NCI-H1105 (cell line): ENCODE measurements at regions not wholly inside any gene's neighbourhood (a gene's known extent, or its start where the extent isn't known, plus 50 kb on each side); places are given as distances from the start of the nearest gene placed in this dataset.
A peak's percentile ranks its signal among the peaks of the same experiment; 100 is the strongest.

Experiments
- DNase-seq: peaks from one replicate; lab custom pipeline; 2025; lab: John Stamatoyannopoulos, UW

DNA sequence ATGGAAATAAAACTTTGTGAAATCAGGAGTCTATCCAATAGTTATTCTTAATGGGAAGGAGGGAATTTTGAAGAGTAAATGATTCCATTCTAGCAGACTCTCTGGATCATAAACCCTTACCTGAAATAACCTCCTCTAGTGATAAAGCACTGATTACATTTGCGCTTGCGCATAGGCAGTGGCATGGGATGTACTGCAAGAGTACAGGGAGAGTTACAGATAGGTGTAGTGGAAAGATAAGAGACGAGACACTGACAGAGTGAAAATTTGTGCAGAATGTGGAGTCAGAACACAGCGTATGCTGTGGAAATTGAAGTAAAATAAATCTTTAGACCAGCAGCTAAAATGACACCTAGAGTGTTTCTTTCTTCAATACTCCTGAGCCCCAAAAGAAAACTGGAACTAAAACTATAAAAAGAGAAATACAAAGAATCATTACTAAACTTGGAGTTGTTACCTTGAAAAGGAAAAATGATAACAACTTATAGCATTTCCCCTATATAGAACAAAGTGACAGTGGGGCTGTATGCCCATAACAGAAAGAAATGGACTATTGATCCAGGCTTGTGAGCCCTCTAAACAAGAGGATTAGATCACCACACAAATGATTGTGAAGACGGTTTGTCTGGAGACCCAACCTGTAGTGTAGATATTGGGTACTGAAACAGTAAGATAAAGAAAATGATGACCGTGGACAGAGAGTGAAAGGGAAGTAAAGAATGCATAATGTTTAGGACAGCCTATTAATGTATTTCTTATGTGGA, 1471.2 kb upstream of the NUDT12 start:
- no peak for DNase-seq

DNA sequence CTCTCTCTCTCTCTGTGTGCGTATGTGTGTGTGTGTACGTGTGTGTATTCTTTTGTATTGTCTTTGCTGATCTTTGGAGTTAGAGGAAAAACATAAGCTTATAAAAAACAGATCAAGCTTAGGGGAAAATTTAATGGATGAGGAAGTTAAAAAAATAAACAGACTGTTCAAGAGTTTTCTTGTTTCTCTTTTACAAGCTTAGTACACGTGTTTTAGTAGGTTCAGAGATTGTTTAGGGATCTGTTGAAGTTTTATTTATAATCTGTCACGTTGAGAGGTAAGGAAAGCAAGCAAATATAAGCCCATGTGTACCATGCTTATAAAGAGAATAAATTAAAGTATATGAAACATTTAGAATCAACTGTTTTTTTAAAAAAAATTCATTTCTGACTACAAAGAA, 1470.3 kb upstream of the NUDT12 start:
- no peak for DNase-seq

DNA sequence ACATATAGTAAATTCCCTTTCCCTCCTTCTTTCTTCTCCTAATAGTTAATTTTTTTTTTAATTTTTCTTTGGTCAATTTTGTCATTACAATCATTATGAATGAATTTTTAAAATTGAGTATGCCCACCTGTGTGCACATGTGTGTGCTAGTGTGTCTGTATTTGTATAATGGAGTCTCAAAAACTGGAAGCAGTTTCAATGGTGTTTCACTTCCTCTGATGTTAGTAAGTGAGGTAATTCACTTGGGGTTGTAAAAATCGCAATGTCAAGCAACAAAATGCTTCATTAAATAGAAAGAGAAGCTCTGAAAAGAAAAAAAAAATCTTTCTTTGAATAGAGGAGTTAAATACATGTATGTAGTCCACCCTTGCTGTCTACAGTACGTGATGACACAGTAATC, 1467.6 kb upstream of the NUDT12 start:
- DNase-seq, result no peak

DNA sequence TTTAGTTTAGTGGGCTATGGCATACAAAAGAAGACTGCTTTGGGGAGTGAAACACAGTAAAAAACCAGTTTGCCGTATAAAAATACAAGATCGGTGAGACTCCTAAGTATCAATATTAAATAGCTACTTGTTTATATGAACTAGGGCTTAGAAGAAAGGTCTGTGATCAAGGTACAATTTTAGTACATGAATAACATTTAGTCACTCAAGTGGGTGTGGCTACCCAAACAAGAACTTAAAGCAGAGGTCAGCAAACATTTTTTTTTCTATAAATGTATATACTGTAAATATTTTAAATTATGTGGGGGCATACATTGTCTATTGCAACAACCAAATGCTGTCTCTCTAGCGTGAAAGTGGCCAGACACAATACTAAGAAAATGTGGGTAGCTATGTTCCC, 1452.5 kb upstream of the NUDT12 start:
- DNase-seq, result no peak

DNA sequence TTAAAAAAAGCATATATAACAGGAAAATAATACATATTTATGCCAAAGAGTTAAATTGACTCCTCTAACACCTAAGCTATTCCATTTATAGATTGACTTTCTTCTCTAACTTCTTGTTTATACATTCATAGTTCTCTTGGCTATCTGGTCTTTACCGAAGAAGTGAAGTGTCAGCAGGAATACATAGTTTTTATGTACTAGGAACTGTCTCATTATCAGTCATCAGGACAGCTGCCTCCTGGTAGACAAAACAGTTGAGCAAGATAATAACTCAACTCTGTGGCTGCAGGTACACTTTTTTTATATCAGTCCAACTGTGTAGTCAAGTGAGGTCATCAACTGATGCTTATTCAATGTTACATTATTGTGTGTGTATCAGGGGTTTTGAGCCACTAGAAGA, 1436.0 kb upstream of the NUDT12 start:
- no peak for DNase-seq

DNA sequence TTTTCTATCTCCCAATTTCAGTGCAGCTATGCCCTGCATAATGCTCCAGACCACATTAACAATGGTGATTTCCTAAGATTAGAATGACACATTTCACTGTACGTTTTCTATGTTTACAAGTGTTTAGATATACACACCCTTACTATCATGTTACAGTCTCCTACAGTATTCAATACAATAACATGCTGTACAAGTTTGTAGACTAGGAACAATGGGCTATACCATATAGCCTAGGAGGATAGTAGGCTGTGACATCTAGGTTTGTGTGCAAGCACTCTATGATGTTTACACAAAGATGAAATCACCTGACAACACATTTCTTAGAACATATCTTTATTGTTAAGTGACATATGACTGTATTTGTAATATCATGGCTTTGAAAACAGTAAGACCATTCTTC, 1435.6 kb upstream of the NUDT12 start:
- no peak for DNase-seq

DNA sequence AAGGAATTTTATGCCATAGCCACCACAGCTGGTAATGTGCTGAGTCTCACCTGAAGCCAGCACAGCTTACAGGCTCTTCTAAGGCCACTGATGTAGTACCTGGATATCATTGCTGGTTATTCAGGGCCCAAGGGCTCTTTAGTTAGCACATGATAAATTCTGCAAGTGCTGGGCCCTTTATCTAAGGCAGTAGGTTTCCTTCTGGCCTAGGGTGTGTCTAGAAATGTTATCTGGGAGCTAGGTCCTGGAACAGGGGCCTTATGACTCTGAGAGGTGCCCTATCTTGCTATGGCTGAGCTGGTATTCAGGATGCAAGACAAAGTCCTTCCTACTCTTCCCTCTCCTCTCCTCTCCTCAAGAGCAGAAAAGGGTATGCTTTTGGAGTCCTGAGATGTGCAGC, 1424.5 kb upstream of the NUDT12 start:
- no peak for DNase-seq

DNA sequence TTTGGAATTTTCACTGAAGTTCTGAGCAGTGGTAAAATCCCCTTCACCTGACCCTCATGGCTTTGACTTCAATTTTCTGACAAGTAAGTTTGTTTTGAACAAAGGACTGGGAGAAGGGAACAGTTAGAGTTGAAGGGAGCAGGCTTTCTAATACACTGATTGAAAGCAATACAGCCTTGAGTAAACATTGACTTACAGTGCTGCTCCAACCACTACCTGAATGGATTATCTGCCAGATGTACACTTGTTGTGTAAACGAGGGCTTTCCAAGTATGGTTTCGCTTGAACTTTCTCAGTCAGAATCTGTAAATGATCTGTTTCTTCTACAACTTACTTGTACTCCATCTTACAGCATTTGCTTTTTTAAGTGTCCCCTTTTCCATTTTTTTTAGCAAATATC, 1414.9 kb upstream of the NUDT12 start:
- peak; percentile 1 for DNase-seq

DNA sequence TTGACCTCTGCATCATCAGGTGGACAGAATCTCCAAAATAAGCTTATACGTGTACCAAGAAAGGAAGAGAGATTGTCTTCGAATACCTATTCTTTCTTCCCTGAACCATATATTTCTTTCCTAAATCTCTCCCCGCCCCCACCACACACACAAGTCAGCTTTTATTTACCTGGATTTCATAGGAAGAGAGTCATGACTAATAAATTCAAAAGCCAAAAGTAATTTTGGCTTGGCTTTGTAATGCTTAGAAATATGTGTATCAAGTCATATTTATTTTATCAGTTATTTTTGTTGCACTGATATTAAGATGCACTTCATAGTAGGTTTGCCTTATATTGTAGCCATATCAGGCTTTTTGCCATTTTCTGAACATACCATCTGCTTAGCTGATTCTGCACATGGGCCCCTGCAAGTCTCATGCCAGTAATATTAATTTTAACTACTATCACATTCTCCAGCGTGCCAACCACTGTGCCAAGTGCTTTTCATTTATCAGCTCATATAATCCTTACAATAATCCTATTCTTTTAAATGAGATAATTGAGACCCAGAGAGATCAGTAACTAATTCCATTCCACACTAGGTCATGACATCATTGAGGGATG, 1405.3 kb upstream of the NUDT12 start:
- no peak for DNase-seq

DNA sequence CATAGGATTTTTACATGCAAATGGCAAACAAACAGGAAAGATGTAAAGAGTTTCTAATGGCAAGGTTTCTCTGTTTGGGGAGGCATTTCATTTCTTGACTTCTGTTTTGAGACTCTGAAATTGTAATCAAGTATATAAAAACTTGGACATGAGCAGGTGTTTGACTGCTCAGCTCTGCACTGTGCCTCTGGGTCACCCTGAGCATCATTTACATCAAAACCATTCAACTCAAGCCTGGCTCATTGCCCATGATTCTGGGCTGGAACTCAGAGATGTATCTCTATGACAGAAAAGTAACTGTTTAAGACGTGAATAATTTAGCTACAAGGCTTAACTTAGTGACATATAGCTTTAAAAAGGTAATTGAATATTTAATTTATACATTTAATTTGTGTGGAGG, 1402.4 kb upstream of the NUDT12 start:
- peak; percentile 38 for DNase-seq

DNA sequence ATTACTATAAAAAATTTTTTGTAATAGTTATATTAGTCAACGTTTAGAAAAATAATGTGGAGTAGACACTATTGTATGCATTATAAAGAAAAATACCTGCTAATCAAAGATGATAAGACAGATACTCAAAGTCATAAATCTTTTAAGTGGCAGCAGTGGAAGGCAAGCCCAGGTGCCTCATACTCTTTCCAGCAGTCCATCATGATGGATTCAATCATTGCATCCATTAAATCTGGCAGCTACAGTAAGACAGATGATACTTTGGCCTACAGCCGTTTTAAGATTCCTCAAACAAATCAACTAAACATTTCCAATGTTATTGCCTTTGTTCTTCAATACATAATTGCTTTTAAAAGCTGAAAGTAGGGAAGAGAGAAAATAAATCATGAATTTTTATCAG, 1392.9 kb upstream of the NUDT12 start:
- DNase-seq, result no peak

DNA sequence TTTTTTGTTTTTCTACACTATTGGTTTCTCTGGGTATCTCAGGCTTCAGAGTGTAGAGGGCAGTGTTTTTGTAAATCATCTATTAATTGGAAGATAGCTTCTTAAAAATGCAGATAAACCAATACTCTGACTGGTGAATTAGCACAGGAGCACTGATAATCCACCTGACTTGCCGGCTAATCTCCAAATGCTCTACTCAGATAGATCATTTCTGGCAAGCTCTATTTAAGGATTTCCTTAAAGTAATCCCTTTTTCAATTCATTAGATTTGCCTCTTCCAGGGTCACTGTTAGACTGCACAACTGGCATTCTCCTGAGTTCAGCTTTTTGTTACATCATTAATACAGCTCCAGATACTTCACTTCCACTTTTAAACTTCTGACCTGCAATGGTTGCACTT, 1390.3 kb upstream of the NUDT12 start:
- DNase-seq, result no peak

DNA sequence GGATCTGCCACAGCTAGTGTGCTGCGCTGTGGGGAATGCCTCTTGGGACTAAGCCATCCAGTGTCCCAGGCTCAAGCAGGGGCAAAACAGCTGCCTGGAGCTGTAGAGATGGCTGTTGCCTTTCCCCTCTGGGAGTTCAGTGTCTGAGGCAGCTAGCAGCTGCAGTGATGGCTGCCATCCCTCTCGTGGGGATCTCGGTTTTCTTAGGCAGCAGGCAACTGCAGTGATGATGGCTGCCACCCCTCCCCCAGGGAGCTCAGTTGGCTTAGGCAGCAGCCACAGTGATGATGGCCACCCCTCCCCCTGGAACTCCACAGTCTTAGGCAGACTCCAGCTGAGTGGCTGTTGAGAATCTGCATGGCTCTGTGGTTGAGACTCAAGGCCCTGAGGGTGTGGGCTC, 1389.2 kb upstream of the NUDT12 start:
- DNase-seq, result no peak

DNA sequence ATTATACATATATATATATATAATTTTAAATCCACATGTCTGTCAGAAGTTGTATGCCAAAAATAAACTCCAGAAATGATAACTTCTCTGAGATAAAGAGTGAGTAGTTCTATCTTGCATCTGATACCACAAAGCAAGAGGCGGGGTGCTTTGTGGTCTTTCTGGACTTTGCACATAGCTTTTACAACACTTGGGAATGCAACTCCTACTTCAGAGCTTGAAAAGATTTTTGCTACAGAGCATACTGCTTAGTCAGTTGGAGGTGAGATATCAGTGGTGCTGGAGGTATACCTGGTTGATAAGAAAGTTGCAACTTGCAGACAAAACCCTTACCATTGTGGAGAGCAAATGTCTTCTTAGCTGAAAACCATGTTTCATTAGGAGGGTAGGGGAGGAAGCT, 1384.5 kb upstream of the NUDT12 start:
- no peak for DNase-seq

DNA sequence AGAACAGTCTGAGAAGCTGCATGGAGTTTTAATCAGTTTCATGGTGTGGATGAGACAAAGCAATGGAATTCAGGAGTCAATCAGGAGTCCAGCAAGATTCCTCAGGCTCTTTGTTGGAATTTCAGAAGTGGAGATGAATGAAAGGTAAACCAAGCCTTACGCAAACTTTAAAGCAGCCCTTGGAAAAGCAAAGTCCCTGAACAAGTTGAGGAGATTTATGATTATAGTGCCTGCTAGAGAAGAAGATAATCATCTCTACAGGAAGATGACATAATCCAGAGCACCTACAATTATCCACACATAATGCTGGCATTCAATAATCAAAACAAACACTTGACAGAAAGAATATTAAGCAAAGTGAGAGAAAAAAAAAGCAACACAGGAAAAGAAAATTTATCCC, 1380.1 kb upstream of the NUDT12 start:
- no peak for DNase-seq

DNA sequence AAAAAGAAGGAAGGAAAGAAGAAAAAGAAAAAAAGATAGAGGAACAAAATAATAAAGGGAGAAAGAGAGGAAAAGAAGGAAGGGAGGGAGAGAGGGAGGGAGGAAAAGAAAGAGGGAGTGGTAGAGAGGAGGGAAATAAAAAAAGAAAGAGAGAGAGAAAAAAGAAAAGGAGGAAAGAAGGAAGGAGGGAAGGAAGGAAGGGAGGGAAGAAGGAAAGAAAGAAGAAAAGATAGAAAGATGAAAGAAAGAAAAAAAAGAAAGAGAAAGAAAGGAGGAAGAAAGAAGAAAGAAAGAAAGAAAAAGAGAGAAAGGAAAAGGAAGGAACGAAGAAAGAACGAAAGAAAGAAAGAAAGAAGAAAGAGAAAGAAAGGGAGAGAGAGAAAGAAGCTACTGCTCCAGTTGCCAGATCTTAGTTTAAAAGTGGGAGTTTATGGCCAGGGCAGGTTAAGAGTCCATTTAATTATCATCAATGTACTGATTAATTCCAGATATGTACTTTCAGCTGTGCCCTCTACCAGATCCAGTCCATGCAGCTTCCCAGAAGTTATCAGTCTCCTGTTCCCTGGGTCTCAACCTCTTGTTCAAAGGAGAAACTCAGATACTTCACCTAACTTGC, 1378.5 kb upstream of the NUDT12 start:
- DNase-seq, result no peak

DNA sequence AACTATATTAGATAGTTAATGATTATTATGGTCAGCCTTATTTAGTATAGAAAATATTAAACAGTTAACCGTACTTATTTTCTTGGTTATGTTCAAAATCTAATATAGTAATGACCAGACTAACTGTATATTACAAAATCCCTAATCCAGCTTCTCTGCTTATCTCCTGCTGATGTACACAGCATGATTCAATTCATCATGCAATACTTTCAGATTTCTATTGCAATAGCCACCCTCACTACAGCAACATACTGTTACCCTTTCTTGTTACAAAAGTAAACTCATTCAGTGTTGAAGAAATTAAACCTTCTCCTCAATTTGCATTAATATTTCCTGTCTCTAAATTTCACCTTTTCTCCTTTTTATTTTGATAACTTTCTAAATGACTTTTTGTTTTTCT, 1375.0 kb upstream of the NUDT12 start:
- DNase-seq, result no peak

DNA sequence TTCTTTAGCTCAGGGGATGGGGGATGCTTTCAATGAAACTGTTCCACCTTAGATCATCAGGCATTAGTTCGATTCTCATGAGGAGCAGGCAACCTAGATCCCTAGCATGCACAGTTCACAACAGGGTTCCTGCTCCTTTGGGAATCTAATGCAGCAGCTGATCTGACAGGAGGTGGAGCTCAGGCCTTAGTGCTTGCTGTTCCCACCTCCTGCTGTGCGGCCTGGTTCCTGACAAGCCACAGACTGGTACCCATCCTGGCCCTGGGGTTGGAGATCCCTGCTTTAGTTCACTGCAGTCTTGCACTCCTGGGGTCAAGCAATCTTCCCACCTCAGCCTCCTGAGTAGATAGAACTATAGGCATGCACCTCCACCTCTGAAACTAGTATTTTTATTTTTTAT, 1369.8 kb upstream of the NUDT12 start:
- DNase-seq, result no peak

DNA sequence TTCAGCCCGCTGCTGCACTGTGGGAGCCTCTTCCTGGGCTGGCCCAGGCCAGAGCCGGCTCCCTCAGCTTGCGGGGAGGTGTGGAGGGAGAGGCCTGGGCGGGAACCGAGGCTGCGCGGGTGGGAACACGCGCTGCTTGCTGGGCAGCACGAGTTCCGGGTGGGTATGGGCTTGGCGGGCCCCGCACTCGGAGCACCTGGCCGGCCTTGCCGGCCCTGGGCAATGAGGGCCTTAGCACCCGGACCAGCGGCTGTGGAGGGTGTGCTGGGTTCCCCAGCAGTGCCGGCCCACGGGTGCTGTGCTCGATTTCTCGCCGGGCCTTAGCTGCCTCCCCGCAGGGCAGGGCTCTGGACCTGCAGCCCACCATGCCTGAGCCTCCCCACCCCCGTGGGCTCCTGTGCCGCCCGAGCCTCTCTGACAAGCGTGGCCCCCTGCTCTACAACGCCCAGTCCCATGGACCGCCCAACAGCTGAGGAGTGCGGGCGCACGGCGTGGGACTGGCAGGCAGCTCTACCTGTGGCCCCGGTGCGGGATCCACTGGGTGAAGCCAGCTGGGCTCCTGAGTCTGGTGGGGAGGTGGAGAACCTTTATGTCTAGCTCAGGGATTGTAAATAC, 1366.4 kb upstream of the NUDT12 start:
- no peak for DNase-seq

DNA sequence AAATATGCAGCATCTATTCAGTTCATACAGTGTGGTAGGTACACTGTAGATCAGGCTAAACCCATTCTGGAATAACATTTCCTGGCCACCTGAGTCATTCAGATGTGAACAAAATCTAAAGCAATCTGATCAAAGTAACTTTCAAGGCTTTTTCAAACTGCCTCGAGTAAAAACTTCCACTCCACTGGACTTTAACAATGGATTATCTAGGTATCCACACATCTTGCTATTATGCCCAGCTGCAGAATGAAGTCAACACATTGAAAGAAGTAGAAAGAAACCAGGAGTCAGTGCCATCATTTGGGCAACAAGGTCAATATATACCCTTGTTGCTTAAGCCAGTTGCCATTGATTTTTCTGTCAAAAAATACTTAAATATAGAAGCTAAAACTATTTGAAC, 1352.6 kb upstream of the NUDT12 start:
- DNase-seq, result no peak

DNA sequence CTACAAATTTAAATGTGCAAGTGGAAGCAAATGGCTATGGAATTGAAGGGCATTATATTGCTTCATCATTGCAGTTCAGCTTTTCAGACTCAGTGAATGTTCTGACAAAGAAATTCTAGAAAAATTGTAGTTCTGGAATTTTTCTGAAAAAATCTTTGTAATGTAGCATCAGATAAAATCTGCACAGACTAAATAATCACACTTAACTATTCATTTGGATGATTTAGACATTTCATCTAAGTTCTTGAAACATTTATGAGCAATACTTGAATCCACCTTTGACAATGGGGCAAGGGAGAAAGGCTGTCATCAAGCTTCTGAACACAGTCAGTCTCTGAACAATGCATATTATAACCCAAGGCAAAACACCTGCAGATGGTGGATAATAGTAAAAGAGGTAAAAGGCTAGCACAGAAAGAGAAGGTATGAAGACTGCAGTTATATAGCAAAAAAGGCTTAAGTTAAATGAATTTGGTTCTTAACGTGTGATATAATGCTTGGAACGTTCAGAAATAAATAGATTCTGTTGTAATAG, 1352.0 kb upstream of the NUDT12 start:
- DNase-seq, result no peak

DNA sequence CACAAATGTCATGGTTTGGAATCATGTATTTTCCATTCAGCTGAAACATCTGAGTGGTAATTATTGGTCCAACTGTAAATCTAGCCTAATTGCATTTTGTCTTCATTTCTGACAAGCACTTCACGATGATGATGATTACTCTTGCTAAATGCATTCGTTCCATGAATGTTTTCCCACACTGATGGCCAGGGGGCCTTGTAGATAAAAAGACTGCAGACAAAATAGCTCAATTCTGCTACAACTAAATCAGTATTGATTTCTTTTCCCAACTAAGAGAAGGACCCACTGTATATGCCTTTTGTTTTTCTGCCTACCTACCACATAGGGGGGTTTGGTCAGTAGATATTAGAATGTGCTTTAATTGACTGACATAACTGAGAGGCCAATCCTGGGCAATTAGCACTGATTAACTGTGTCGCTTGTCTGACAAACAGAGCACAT, 1351.3 kb upstream of the NUDT12 start:
- peak; percentile 0 for DNase-seq

DNA sequence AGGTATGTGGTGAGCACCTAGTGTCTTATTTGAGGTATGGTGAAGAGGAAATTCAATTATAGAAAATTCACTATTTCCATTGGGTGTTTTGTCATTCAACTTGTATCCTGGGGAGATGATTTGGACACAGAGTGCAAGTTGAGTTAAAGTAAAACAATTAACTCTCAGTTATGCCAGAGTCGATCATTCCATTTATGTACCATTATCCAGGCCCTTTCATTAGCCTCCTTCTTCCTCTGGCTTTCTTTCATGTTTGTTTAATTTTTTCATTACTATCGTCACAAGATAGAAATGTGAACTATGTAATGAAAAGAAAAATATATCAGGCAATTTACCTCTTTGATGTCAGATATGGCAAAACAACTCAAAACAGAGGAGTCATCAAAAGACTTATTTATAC, 1347.2 kb upstream of the NUDT12 start:
- DNase-seq, result no peak
